Suprapubic skin (tissue), 4 donors: ENCODE measurements at regions not wholly inside any gene's neighbourhood (a gene's known extent, or its start where the extent isn't known, plus 50 kb on each side); places are given as distances from the start of the nearest gene placed in this dataset.

Experiments used
- DNase-seq, 2 donors: peaks; one replicate each; pipeline ENCODE4 v3.0.0-alpha.2; 2019; ENCODE audit warnings: low spot score in 2 of 2
- H3K27ac ChIP-seq: fragments of 200-600 bp; sonication (generic); one replicate; pipeline ENCODE4 v1.5.1; 2019
- H3K27me3 ChIP-seq: fragments of 200-600 bp; sonication (generic); one replicate; pipeline ENCODE4 v1.5.1; 2019
- H3K36me3 ChIP-seq: fragments of 200-600 bp; sonication (generic); one replicate; pipeline ENCODE4 v1.5.1; 2019
- H3K4me1 ChIP-seq: fragments of 200-600 bp; sonication (generic); one replicate; pipeline ENCODE4 v1.5.1; 2019
- H3K4me3 ChIP-seq: fragments of 200-600 bp; sonication (generic); one replicate; pipeline ENCODE4 v1.5.1; 2019; ENCODE audit warnings: mild to moderate bottlenecking
- H3K9me3 ChIP-seq: fragments of 200-600 bp; sonication (generic); one replicate; pipeline ENCODE4 v1.5.1; 2019
- EP300 ChIP-seq: sonication (generic); formaldehyde crosslinking; IDR thresholded peaks from one replicate; pipeline ENCODE4 v1.6.1; 2017; ENCODE audit warnings: antibody characterized with exemption
- POLR2A ChIP-seq, 2 donors: fragments of 450-650 bp; IDR thresholded peaks; one replicate each; pipeline ENCODE4 v1.6.1; 2017; ENCODE audit warnings: antibody characterized with exemption in 2 of 2, mild to moderate bottlenecking in 2 of 2, moderate library complexity in 2 of 2
- POLR2AphosphoS5 ChIP-seq, 3 donors: sonication (generic); formaldehyde crosslinking; IDR thresholded peaks; one replicate each; pipeline ENCODE4 v1.6.1; 2017; ENCODE audit warnings: antibody characterized with exemption in 3 of 3
- WGBS: methylation state at CpG from one replicate; pipeline ENCODE4 v1.1.5; 2018; 5-methylcytosine and 5-hydroxymethylcytosine counted together
- TF ChIP-seq, protein P1 (sequence below), 2 donors: fragments of 200-600 bp in 1 of 2; fragments of 450-650 bp in 1 of 2; sonication (generic) in 1 of 2; IDR thresholded peaks; one replicate each; pipeline ENCODE4 v1.5.1; 2016 to 2019; ENCODE audit warnings: antibody characterized with exemption in 2 of 2, mild to moderate bottlenecking in 1 of 2, moderate library complexity in 1 of 2

DNA sequence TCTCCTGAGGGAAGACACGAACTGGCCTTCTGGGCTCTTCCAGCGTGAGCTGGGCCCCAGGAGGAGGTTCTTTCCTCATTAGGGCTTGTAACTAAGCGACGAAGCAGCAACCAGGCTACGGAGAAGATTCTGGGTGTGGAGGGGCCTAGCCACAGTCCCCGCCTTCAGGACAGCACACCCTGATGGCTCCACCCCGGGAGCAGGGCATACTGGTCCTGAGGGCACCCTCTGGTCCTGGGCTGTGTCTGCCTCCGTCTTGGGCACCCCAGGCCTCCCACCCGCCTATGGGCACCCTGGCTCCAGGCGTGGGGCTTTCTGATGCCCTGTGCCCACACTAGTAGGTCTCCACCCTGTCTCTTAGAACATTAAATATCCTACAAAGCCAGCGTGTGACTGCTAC is 136.4 kb downstream of the OLFM1 start:
- TF ChIP-seq, protein P1, sequence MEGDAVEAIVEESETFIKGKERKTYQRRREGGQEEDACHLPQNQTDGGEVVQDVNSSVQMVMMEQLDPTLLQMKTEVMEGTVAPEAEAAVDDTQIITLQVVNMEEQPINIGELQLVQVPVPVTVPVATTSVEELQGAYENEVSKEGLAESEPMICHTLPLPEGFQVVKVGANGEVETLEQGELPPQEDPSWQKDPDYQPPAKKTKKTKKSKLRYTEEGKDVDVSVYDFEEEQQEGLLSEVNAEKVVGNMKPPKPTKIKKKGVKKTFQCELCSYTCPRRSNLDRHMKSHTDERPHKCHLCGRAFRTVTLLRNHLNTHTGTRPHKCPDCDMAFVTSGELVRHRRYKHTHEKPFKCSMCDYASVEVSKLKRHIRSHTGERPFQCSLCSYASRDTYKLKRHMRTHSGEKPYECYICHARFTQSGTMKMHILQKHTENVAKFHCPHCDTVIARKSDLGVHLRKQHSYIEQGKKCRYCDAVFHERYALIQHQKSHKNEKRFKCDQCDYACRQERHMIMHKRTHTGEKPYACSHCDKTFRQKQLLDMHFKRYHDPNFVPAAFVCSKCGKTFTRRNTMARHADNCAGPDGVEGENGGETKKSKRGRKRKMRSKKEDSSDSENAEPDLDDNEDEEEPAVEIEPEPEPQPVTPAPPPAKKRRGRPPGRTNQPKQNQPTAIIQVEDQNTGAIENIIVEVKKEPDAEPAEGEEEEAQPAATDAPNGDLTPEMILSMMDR (IDR thresholded peaks at IDR 0.05) = no peak
- no peak for TF ChIP-seq POLR2AphosphoS5 (IDR thresholded peaks at IDR 0.05)
- TF ChIP-seq EP300 = no peak
- no peak for TF ChIP-seq POLR2A (IDR thresholded peaks at IDR 0.05)
- no peaks in the 10 kb centered on the region for H3K36me3 ChIP-seq
- H3K27me3 ChIP-seq = peaks cover 80% of the 10 kb centered on the region
- H3K4me1 ChIP-seq = no peaks in the 10 kb centered on the region
- no peaks in the 10 kb centered on the region for H3K9me3 ChIP-seq
- no peak overlapping the region for H3K27ac ChIP-seq
- no peak for DNase-seq
- 60% methylated on average over 7 of the region's 11 CpGs for WGBS
- no peak overlapping the region for H3K4me3 ChIP-seq

DNA sequence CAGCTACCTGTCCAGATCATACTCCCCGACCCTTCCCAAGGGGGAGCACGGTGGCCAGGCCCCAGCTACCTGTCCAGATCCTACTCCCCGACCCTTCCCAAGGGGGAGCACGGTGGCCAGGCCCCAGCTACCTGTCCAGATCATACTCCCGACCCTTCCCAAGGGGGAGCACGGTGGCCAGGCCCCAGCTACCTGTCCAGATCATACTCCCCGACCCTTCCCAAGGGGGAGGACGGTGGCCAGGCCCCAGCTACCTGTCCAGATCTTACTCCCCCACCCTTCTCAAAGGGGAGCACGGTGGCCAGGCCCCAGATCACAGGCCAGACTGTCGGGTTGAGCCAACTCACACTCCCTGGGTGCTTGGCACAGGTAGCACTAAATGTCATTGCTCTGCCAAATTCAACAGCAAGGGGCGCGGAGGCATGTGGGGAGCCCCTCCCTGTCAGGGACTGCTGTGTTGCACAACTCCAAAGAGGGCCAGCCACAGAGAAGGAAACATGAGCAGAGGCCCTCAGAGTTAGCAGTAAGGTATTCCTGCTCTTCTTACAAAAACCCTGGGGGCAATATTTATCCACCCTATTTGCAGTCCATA is 136.9 kb downstream of the OLFM1 start:
- DNase-seq = peak in 1 of 2 donors; percentile 56

DNA sequence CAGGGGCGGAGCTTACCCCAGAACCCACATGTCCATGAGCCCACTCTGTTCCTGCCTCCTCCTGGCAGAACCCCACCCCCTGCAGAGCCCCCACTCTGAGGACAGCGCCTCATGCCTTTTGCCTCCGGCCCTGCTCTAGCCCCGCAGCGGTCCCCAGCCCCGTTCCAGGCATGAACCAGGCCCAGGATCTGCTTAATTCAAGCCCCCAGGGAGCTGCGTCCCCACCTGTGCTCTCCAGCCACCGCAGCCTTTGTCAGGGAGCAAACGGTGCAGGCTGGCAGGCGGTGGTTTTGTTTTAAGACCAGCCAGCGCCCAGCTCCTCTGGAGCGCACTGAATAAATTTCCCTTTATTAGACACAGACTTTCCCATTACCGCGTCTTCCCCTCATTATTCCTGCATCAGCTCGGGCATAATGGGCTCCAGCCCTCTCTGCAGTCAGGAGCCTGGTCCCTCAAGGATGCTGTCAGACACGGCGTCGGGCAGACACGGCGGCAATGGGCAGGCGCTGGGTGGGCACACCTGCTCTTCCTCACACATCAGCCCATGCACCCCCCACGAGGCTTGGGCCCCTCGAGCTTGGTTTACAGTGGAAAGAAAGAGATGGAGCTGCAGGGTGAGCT is 137.6 kb downstream of the OLFM1 start:
- no peak for TF ChIP-seq EP300
- TF ChIP-seq POLR2AphosphoS5 (IDR thresholded peaks at IDR 0.05) = no peak
- no peak for TF ChIP-seq POLR2A (IDR thresholded peaks at IDR 0.05)
- TF ChIP-seq, protein P1 (IDR thresholded peaks at IDR 0.05) = no peak
- peak in 1 of 2 donors; percentile 65 for DNase-seq
- H3K36me3 ChIP-seq = no peaks in the 10 kb centered on the region
- no peak overlapping the region for H3K4me3 ChIP-seq
- WGBS = 51% methylated on average over 19 of the region's 23 CpGs
- H3K9me3 ChIP-seq = no peaks in the 10 kb centered on the region
- no peak overlapping the region for H3K27ac ChIP-seq
- no peaks in the 10 kb centered on the region for H3K4me1 ChIP-seq
- peaks cover 79% of the 10 kb centered on the region for H3K27me3 ChIP-seq

More for the DNA sequence above, 136.9 kb downstream of the OLFM1 start:
- Histone ChIP-seq H3K9me3 (no peaks in the 10 kb centered on the region), H3K36me3 (no peaks in the 10 kb centered on the region), H3K27me3 (peaks cover 79% of the 10 kb centered on the region), H3K27ac (no peak overlapping the region), H3K4me3 (no peak overlapping the region), H3K4me1 (no peaks in the 10 kb centered on the region)
- TF ChIP-seq POLR2AphosphoS5 (IDR thresholded peaks at IDR 0.05) (no peak), EP300 (no peak), POLR2A (IDR thresholded peaks at IDR 0.05) (no peak)
- TF ChIP-seq, protein P1 (IDR thresholded peaks at IDR 0.05) = no peak
- WGBS = 88% methylated on average over 9 of the region's 12 CpGs

DNA sequence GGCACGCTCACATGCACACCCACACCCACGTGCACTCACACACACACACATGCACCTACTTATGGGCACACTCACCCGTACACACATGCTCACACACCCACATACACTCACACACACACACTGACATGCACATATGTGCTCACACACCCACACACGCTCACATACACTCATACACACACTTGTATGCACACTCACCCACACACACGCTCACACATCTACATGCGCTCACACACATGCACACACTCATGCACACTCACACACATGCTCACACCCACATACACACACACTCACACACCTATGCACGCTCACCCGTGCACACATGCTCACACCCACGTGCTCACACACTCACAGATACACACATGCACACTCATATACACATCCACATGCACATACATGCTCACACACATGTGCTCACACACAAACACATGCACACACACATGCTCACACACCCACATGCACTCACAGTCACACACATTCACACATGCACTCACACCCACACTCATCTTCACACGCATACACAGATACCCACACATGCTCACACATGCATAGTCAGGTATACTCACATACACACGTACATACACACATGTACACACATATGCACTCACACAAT is 138.3 kb downstream of the OLFM1 start:
- peak in 1 of 2 donors; percentile 21 for DNase-seq
- TF ChIP-seq, protein P1 (IDR thresholded peaks at IDR 0.05) = no peak
- Histone ChIP-seq H3K4me3 (no peak overlapping the region), H3K9me3 (no peaks in the 10 kb centered on the region), H3K27ac (no peak overlapping the region), H3K36me3 (no peaks in the 10 kb centered on the region), H3K27me3 (peaks cover 78% of the 10 kb centered on the region), H3K4me1 (no peaks in the 10 kb centered on the region)
- WGBS = 88% methylated on average over 11 of the region's 11 CpGs

DNA sequence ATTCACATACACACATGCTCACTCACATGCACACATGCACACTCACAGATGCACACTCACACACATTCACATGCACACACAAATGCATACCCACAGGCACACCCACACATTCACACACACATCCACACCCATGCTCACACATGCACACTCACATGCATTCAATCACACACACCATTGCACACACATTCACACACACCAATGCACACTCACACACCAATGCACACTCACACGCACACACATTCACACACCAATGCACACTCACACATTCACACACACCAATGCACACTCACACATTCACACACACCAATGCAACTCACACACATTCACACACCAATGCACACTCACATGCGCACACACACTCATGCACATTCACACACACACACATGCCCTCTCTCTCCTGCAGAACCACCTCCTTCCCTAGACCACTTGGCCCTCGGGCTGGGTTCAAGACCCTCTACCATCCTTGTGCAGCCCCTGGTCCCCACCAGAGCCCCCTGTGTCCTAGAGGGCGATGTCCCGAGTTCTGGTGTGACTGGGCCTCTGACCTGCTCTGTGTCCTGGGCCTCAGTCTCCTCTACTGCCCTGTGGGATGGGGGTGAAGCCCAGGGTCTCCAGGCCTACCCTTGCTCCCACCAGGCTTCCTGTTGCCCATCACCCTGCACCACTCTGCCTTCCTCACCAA is 139.0 kb downstream of the OLFM1 start:
- WGBS = 93% methylated on average over 5 of the region's 5 CpGs
- H3K9me3 ChIP-seq = no peaks in the 10 kb centered on the region
- TF ChIP-seq POLR2A (IDR thresholded peaks at IDR 0.05) (no peak), POLR2AphosphoS5 (IDR thresholded peaks at IDR 0.05) (no peak), EP300 (no peak)
- TF ChIP-seq, protein P1 (IDR thresholded peaks at IDR 0.05) = no peak
- no peaks in the 10 kb centered on the region for H3K36me3 ChIP-seq
- H3K4me3 ChIP-seq = no peak overlapping the region
- peak; percentile 22 to 68 for DNase-seq
- H3K27ac ChIP-seq = no peak overlapping the region
- no peaks in the 10 kb centered on the region for H3K4me1 ChIP-seq
- peaks cover 76% of the 10 kb centered on the region for H3K27me3 ChIP-seq
